LNCAP (cell line): ENCODE measurements at regions not wholly inside any gene's neighbourhood (a gene's known extent, or its start where the extent isn't known, plus 50 kb on each side); places are given as distances from the start of the nearest gene placed in this dataset.

Experiments
- CTCF ChIP-seq: fragments of 450-650 bp; IDR thresholded peaks from 2 replicates; pipeline ENCODE4 v1.5.1; 2017; ENCODE audit warnings: mild to moderate bottlenecking

- no peak for TF ChIP-seq CTCF
These were observed 302.0 kb upstream of the LYZL1 start for GRCh38 chr10:28986856-28987255.

GRCh38 chr10:28987555-28988320 lies 301.1 kb upstream of the LYZL1 start:
- no peak for TF ChIP-seq CTCF

- no peak for TF ChIP-seq CTCF
These were observed 299.9 kb upstream of the LYZL1 start for GRCh38 chr10:28988980-28989379.

- TF ChIP-seq CTCF = peak; percentile 75
These were observed 297.3 kb upstream of the LYZL1 start for GRCh38 chr10:28991333-28992270.

- TF ChIP-seq CTCF = no peak
These were observed 295.8 kb upstream of the LYZL1 start for GRCh38 chr10:28993056-28993455.

GRCh38 chr10:28993861-28994260 lies 295.0 kb upstream of the LYZL1 start:
- no peak for TF ChIP-seq CTCF

- TF ChIP-seq CTCF = no peak
These were observed 293.4 kb upstream of the LYZL1 start for GRCh38 chr10:28995497-28995896.
